Trophoblast cell (in vitro differentiated cells and primary cell): ENCODE measurements at regions not wholly inside any gene's neighbourhood (a gene's known extent, or its start where the extent isn't known, plus 50 kb on each side); places are given as distances from the start of the nearest gene placed in this dataset.
"Not testable (repeated sequence)": the region's sequence is repeated elsewhere in the genome, so short reads cannot be mapped to it uniquely, and the experiment has no call there.

Experiments used
- DNase-seq, 2 donors: peaks; one replicate each; pipeline ENCODE4 v3.0.0-alpha.2; 2016
- H2AFZ ChIP-seq: 2 replicates; pipeline ENCODE4 v1.6.1; 2013; ENCODE audit warnings: low read length, moderate library complexity, mild to moderate bottlenecking; ENCODE audit not compliant: insufficient read depth, poor library complexity
- H2AK5ac ChIP-seq: 2 replicates; pipeline ENCODE4 v1.6.1; 2013; ENCODE audit warnings: mild to moderate bottlenecking, low read length
- H2BK120ac ChIP-seq: 2 replicates; pipeline ENCODE4 v1.6.1; 2013; ENCODE audit warnings: low read length, mild to moderate bottlenecking, moderate library complexity; ENCODE audit not compliant: insufficient read depth, poor library complexity
- H2BK12ac ChIP-seq: 2 replicates; pipeline ENCODE4 v1.6.1; 2013; ENCODE audit warnings: mild to moderate bottlenecking, low read length, moderate library complexity
- H2BK5ac ChIP-seq: 2 replicates; pipeline ENCODE4 v1.6.1; 2013; ENCODE audit warnings: low read length, low read depth, moderate library complexity, mild to moderate bottlenecking; ENCODE audit not compliant: poor library complexity
- H3K14ac ChIP-seq: 2 replicates; pipeline ENCODE4 v1.6.1; 2013; ENCODE audit warnings: mild to moderate bottlenecking, low read length
- H3K18ac ChIP-seq: 2 replicates; pipeline ENCODE4 v1.6.1; 2013; ENCODE audit warnings: mild to moderate bottlenecking, low read length
- H3K23ac ChIP-seq: 2 replicates; pipeline ENCODE4 v1.6.1; 2013; ENCODE audit warnings: low read length
- H3K27ac ChIP-seq: 2 replicates; pipeline ENCODE4 v1.5.1; 2013; ENCODE audit warnings: low read depth, mild to moderate bottlenecking, inconsistent platforms, low read length, moderate library complexity
- H3K27me3 ChIP-seq: 2 replicates; pipeline ENCODE4 v1.6.1; 2013; ENCODE audit warnings: inconsistent platforms, mild to moderate bottlenecking, low read length, moderate library complexity; ENCODE audit not compliant: insufficient read depth
- H3K36me3 ChIP-seq, 2 experiments: 1 replicate in 1 of 2; 2 replicates in 1 of 2; pipeline ENCODE4 v1.6.1; 2013; ENCODE audit warnings: low read length in 2 of 2, mild to moderate bottlenecking in 2 of 2, moderate library complexity in 1 of 2; ENCODE audit not compliant: insufficient read depth in 2 of 2, control insufficient read depth in 1 of 2
- H3K4ac ChIP-seq: 2 replicates; pipeline ENCODE4 v1.6.1; 2013; ENCODE audit warnings: low read depth, mild to moderate bottlenecking, low read length, moderate library complexity
- H3K4me1 ChIP-seq, 2 experiments: 1 replicate in 1 of 2; 2 replicates in 1 of 2; pipeline ENCODE4 v1.6.1; 2013; ENCODE audit warnings: low read length in 2 of 2, mild to moderate bottlenecking in 2 of 2, moderate library complexity in 1 of 2; ENCODE audit not compliant: insufficient read depth in 2 of 2, control insufficient read depth in 1 of 2
- H3K4me2 ChIP-seq: 2 replicates; pipeline ENCODE4 v1.6.1; 2013; ENCODE audit warnings: inconsistent platforms, mild to moderate bottlenecking, low read length, moderate library complexity
- H3K4me3 ChIP-seq: 2 replicates; pipeline ENCODE4 v1.5.1; 2013; ENCODE audit warnings: mild to moderate bottlenecking, low read depth, low read length, inconsistent platforms
- H3K79me1 ChIP-seq: one replicate; pipeline ENCODE4 v1.6.1; 2013; ENCODE audit warnings: low read length
- H3K79me2 ChIP-seq: 2 replicates; pipeline ENCODE4 v1.6.1; 2013; ENCODE audit warnings: low read length, mild to moderate bottlenecking; ENCODE audit not compliant: control insufficient read depth, insufficient read depth, poor library complexity
- H3K9ac ChIP-seq: 2 replicates; pipeline ENCODE4 v1.6.1; 2013; ENCODE audit warnings: mild to moderate bottlenecking, low read length
- H3K9me3 ChIP-seq: 2 replicates; pipeline ENCODE4 v1.6.1; 2013; ENCODE audit warnings: low read depth, mild to moderate bottlenecking, control low read depth, inconsistent platforms, low read length; ENCODE audit not compliant: insufficient read depth
- H4K12ac ChIP-seq: 2 replicates; pipeline ENCODE4 v1.6.1; 2013; ENCODE audit warnings: low read depth, mild to moderate bottlenecking, low read length, moderate library complexity
- H4K8ac ChIP-seq: 2 replicates; pipeline ENCODE4 v1.6.1; 2013; ENCODE audit warnings: low read depth, mild to moderate bottlenecking, low read length, moderate library complexity
- H4K91ac ChIP-seq: one replicate; pipeline ENCODE4 v1.6.1; 2013; ENCODE audit warnings: low read depth, mild to moderate bottlenecking, low read length, moderate library complexity
- WGBS: extraction: QIAGEN DNeasy Blood & Tissue Kit; methylation state at CpG from one replicate; pipeline ENCODE4 v1.1.7; 2013; ENCODE audit warnings: missing lambda C conversion rate; ENCODE audit not compliant: insufficient read length, insufficient coverage; ENCODE audit errors: extremely low coverage; 5-methylcytosine and 5-hydroxymethylcytosine counted together

- not testable (repeated sequence) for H3K4me2 ChIP-seq, H3K23ac ChIP-seq, H2BK5ac ChIP-seq, H3K9ac ChIP-seq, H3K36me3 ChIP-seq, H3K79me2 ChIP-seq, H3K4ac ChIP-seq, H4K12ac ChIP-seq, H4K8ac ChIP-seq, H3K18ac ChIP-seq, H3K79me1 ChIP-seq, H3K14ac ChIP-seq, H2AFZ ChIP-seq, H3K27ac ChIP-seq, H3K27me3 ChIP-seq, H2AK5ac ChIP-seq, H3K9me3 ChIP-seq, H3K4me3 ChIP-seq, H2BK12ac ChIP-seq, H3K4me1 ChIP-seq, DNase-seq, H2BK120ac ChIP-seq, H4K91ac ChIP-seq
- no CpG with 5 or more reads among the region's 2 CpGs for WGBS
Measured at GRCh38 chr2:55124682-55125081, 74.4 kb upstream of the RTN4 start.

DNA sequence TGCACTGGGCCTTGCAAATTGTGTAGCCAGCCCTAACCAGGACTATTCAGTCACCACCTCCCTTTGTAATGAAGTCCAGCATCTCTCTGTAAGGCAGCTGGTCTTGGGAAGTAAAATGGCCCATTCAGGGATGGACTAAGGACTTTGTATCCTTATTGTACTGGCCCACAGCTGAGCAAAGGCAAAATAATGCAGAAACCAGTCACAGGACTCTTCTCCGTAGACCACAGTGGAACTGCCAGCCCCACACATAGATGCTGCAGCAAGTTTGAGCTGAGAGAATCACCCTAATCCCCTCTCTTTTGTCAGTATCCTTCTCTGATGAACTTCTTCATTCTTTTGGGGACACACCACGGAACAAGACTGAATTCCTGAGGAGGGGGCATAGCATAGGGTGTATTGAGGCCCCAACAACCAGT, 73.6 kb upstream of the RTN4 start:
- Histone ChIP-seq H3K14ac (no peak overlapping the region), H4K12ac (no peak overlapping the region), H3K18ac (no peak overlapping the region), H2BK120ac (no peak overlapping the region), H3K4ac (no peak overlapping the region), H3K27ac (no peak overlapping the region), H3K4me1 (no peaks in the 10 kb centered on the region), H2BK5ac (no peak overlapping the region), H3K27me3 (no peaks in the 10 kb centered on the region), H3K4me2 (no peak overlapping the region), H3K36me3 (no peaks in the 10 kb centered on the region), H3K79me1 (no peaks in the 10 kb centered on the region), H4K8ac (no peak overlapping the region), H2BK12ac (no peak overlapping the region), H3K9me3 (no peaks in the 10 kb centered on the region), H3K23ac (no peak overlapping the region), H4K91ac (no peak overlapping the region), H3K4me3 (no peak overlapping the region), H2AFZ (no peak overlapping the region), H3K79me2 (no peaks in the 10 kb centered on the region), H2AK5ac (no peak overlapping the region), H3K9ac (no peak overlapping the region)
- DNase-seq = no peak
- WGBS = no CpG with 5 or more reads among the region's 2 CpGs

DNA sequence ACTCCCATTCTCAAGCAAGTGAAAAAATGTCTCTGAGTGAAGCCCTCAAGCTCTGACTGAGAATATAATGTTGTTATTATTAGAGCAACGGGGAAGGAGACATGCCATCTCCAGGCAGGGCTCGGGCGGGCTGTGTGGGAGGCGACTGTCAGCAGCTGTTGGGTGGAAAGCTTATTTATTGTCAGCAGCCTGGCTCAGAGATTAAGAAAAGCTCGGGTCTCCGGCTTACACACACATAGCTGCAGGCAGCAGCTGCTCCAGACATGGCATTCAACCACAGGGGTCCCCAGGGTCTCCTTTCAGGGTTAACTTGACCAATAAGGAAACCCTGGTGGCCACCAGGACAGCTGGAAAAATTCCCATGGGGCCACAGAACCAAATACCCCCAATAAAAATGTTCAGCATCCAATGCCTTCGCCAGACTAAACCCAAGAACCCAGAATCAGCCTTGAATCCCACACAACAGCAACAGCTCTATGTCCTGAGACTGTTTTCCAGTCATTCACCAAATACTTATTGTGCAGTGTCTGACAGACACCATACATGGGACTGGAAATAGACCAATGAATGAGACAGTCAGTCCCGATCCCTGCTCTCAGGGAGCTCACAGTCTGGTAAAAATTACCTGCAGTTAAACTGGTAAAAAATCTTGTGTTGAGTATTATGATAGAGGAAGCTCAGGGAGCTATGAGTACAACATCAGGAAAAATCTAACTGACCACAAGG, 70.5 kb upstream of the RTN4 start:
- Histone ChIP-seq H3K9ac (no peak overlapping the region), H3K4me1 (no peaks in the 10 kb centered on the region), H2BK5ac (no peak overlapping the region), H3K79me2 (no peaks in the 10 kb centered on the region), H3K4ac (no peak overlapping the region), H3K36me3 (no peaks in the 10 kb centered on the region), H2AFZ (no peak overlapping the region), H4K91ac (no peak overlapping the region), H2BK120ac (no peak overlapping the region), H3K4me3 (no peak overlapping the region), H3K27ac (no peak overlapping the region), H4K8ac (no peak overlapping the region), H3K18ac (no peak overlapping the region), H2AK5ac (no peak overlapping the region), H3K9me3 (no peaks in the 10 kb centered on the region), H3K27me3 (no peaks in the 10 kb centered on the region), H3K4me2 (no peak overlapping the region), H3K79me1 (no peaks in the 10 kb centered on the region), H3K14ac (no peak overlapping the region), H3K23ac (no peak overlapping the region), H4K12ac (no peak overlapping the region), H2BK12ac (no peak overlapping the region)
- DNase-seq = no peak
- WGBS = no CpG with 5 or more reads among the region's 8 CpGs

- Histone ChIP-seq H2BK5ac (no peak overlapping the region), H3K79me1 (no peaks in the 10 kb centered on the region), H3K4me2 (no peak overlapping the region), H3K4ac (no peak overlapping the region), H2AK5ac (no peak overlapping the region), H3K4me3 (no peak overlapping the region), H3K9ac (no peak overlapping the region), H3K27ac (no peak overlapping the region), H3K14ac (no peak overlapping the region), H3K27me3 (no peaks in the 10 kb centered on the region), H3K9me3 (no peaks in the 10 kb centered on the region), H2AFZ (no peak overlapping the region), H4K12ac (no peak overlapping the region), H3K4me1 (no peaks in the 10 kb centered on the region), H3K18ac (no peak overlapping the region), H3K23ac (no peak overlapping the region), H3K36me3 (no peaks in the 10 kb centered on the region), H2BK120ac (no peak overlapping the region), H3K79me2 (no peaks in the 10 kb centered on the region), H2BK12ac (no peak overlapping the region), H4K91ac (no peak overlapping the region), H4K8ac (no peak overlapping the region)
- no CpG with 5 or more reads among the region's 10 CpGs for WGBS
- no peak for DNase-seq
Measured at GRCh38 chr2:55119711-55120487, 69.6 kb upstream of the RTN4 start.
